Testis (tissue), 2 donors: ENCODE measurements at regions not wholly inside any gene's neighbourhood (a gene's known extent, or its start where the extent isn't known, plus 50 kb on each side); places are given as distances from the start of the nearest gene placed in this dataset.

Experiments
- DNase-seq: peaks from one replicate; pipeline ENCODE4 v3.0.0-alpha.2; 2019
- H3K27ac ChIP-seq, 2 donors: fragments of 200-600 bp; sonication (generic); one replicate each; pipeline ENCODE4 v1.5.1; 2019
- H3K27me3 ChIP-seq: fragments of 200-600 bp; sonication (generic); one replicate; pipeline ENCODE4 v1.5.1; 2019
- H3K36me3 ChIP-seq: fragments of 200-600 bp; sonication (generic); one replicate; pipeline ENCODE4 v1.5.1; 2017; ENCODE audit warnings: low read depth; ENCODE audit errors: missing control alignments
- H3K4me1 ChIP-seq: fragments of 200-600 bp; sonication (generic); one replicate; pipeline ENCODE4 v1.5.1; 2019
- H3K4me3 ChIP-seq, 2 donors: fragments of 200-600 bp; sonication (generic); one replicate each; pipeline ENCODE4 v1.5.1; 2017 to 2019
- H3K9me3 ChIP-seq: fragments of 200-600 bp; sonication (generic); one replicate; pipeline ENCODE4 v1.5.1; 2017
- CTCF ChIP-seq, 3 experiments: fragments of 450-650 bp in 2 of 3; fragments of 200-600 bp in 1 of 3; sonication (generic) in 1 of 3; IDR thresholded peaks; one replicate each; pipeline ENCODE4 v1.5.1; 2016 to 2019; ENCODE audit warnings: antibody characterized with exemption in 3 of 3, mild to moderate bottlenecking in 2 of 3, moderate library complexity in 1 of 3
- POLR2A ChIP-seq: fragments of 450-650 bp; IDR thresholded peaks from one replicate; pipeline ENCODE4 v1.6.1; 2017; ENCODE audit warnings: antibody characterized with exemption, mild to moderate bottlenecking, moderate library complexity
- WGBS, 2 donors: methylation state at CpG; one replicate each; pipeline ENCODE4 v1.1.5; 2018; 5-methylcytosine and 5-hydroxymethylcytosine counted together
- intact Hi-C: fragments of 100-400 bp; cut with DNase I; formaldehyde crosslinking; loops from one replicate; pipeline ENCODE4 v1.15.1; 2023; ENCODE audit warnings: low total_unique reads

GRCh38 chr2:126823951-126824350, 74.7 kb upstream of the TEX51 start:
- WGBS, 2 donors: 82 to 92% methylated on average over 2 to 3 of the region's 3 CpGs
- Histone ChIP-seq H3K27ac (no peak overlapping the region), H3K4me3 (no peak overlapping the region), H3K4me1 (no peaks in the 10 kb centered on the region), H3K9me3 (no peaks in the 10 kb centered on the region), H3K27me3 (no peaks in the 10 kb centered on the region), H3K36me3 (no peaks in the 10 kb centered on the region)
- intact Hi-C loops: no loop called here
- no peak for DNase-seq
- TF ChIP-seq CTCF (IDR thresholded peaks at IDR 0.05): no peak
- TF ChIP-seq POLR2A: no peak

GRCh38 chr2:126824663-126825062, 74.0 kb upstream of the TEX51 start:
- Histone ChIP-seq H3K36me3 (no peaks in the 10 kb centered on the region), H3K27me3 (no peaks in the 10 kb centered on the region), H3K27ac (no peak overlapping the region), H3K4me3 (no peak overlapping the region), H3K9me3 (no peaks in the 10 kb centered on the region), H3K4me1 (no peaks in the 10 kb centered on the region)
- DNase-seq: no peak
- 87 to 95% methylated on average over 6 of the region's 6 CpGs for WGBS, 2 donors
- intact Hi-C loops: no loop called here
- TF ChIP-seq POLR2A: no peak
- no peak for TF ChIP-seq CTCF (IDR thresholded peaks at IDR 0.05)

GRCh38 chr2:126825316-126825715, 73.4 kb upstream of the TEX51 start:
- TF ChIP-seq POLR2A (no peak), CTCF (IDR thresholded peaks at IDR 0.05) (no peak)
- WGBS, 2 donors: 90 to 100% methylated on average over 2 of the region's 2 CpGs
- Histone ChIP-seq H3K27me3 (no peaks in the 10 kb centered on the region), H3K4me3 (no peak overlapping the region), H3K36me3 (no peaks in the 10 kb centered on the region), H3K27ac (no peak overlapping the region), H3K4me1 (no peaks in the 10 kb centered on the region), H3K9me3 (no peaks in the 10 kb centered on the region)
- intact Hi-C loops: no loop called here
- no peak for DNase-seq

GRCh38 chr2:126826491-126826890, 72.2 kb upstream of the TEX51 start:
- Histone ChIP-seq H3K36me3 (no peaks in the 10 kb centered on the region), H3K4me1 (no peaks in the 10 kb centered on the region), H3K27ac (no peak overlapping the region), H3K27me3 (no peaks in the 10 kb centered on the region), H3K4me3 (no peak overlapping the region), H3K9me3 (no peaks in the 10 kb centered on the region)
- DNase-seq: no peak
- intact Hi-C loops: no loop called here
- WGBS, 2 donors: 92% methylated on average over 1 of the region's 1 CpG; no CpG with 5 or more reads in 1 of the 2 donors
- TF ChIP-seq CTCF (IDR thresholded peaks at IDR 0.05) (no peak), POLR2A (no peak)

- TF ChIP-seq POLR2A: no peak
- TF ChIP-seq CTCF (IDR thresholded peaks at IDR 0.05): no peak
- H3K9me3 ChIP-seq: no peaks in the 10 kb centered on the region
- no peaks in the 10 kb centered on the region for H3K4me1 ChIP-seq
- no peak overlapping the region for H3K4me3 ChIP-seq
- WGBS, 2 donors: 75 to 86% methylated on average over 8 of the region's 8 CpGs
- no peaks in the 10 kb centered on the region for H3K27me3 ChIP-seq
- H3K27ac ChIP-seq: no peak overlapping the region
- intact Hi-C loops: no loop called here
- DNase-seq: no peak
- no peaks in the 10 kb centered on the region for H3K36me3 ChIP-seq
Measured at GRCh38 chr2:126827371-126827770, 71.3 kb upstream of the TEX51 start.
